Upper lobe of right lung (tissue), 1 donor: ENCODE measurements at regions not wholly inside any gene's neighbourhood (a gene's known extent, or its start where the extent isn't known, plus 50 kb on each side); places are given as distances from the start of the nearest gene placed in this dataset.
"Not testable (repeated sequence)": the region's sequence is repeated elsewhere in the genome, so short reads cannot be mapped to it uniquely, and the experiment has no call there.

Experiments
- ATAC-seq: fragments of 200-7000 bp; cut with Tn5 transposase; one replicate; pipeline ENCODE4 v1.9.1; 2020; ENCODE audit warnings: mild to moderate bottlenecking, moderate library complexity
- DNase-seq: peaks from one replicate; pipeline ENCODE4 v3.0.0-alpha.2; 2020
- H3K27ac ChIP-seq: fragments of 200-600 bp; one replicate; pipeline ENCODE4 v1.8.0; 2022
- H3K27me3 ChIP-seq: fragments of 200-600 bp; one replicate; pipeline ENCODE4 v1.8.0; 2022; ENCODE audit warnings: mild to moderate bottlenecking
- H3K36me3 ChIP-seq: fragments of 200-600 bp; one replicate; pipeline ENCODE4 v1.8.0; 2022
- H3K4me1 ChIP-seq: fragments of 200-600 bp; one replicate; pipeline ENCODE4 v1.8.0; 2022
- H3K4me3 ChIP-seq: fragments of 200-600 bp; one replicate; pipeline ENCODE4 v1.8.0; 2022; ENCODE audit warnings: mild to moderate bottlenecking
- H3K9me3 ChIP-seq: fragments of 200-600 bp; one replicate; pipeline ENCODE4 v1.8.0; 2022
- CTCF ChIP-seq: fragments of 200-600 bp; IDR thresholded peaks from one replicate; pipeline ENCODE4 v1.8.0; 2022; ENCODE audit warnings: antibody characterized with exemption
- intact Hi-C: fragments of 100-400 bp; cut with DNase I; formaldehyde crosslinking; loops from one replicate; pipeline ENCODE4 v1.11.0; 2022
- donor health status: DM: no; HTN: yes; CAD: no; lungs with severe emphysema.

GRCh38 chr4:187665086-187665485 is 330.5 kb upstream of the ZFP42 start:
- H3K4me1 ChIP-seq: peaks cover 3% of the 10 kb centered on the region
- H3K4me3 ChIP-seq: no peak overlapping the region
- no peaks in the 10 kb centered on the region for H3K27me3 ChIP-seq
- H3K36me3 ChIP-seq: no peaks in the 10 kb centered on the region
- H3K27ac ChIP-seq: no peak overlapping the region
- DNase-seq: no peak
- no peak for ATAC-seq
- intact Hi-C loops: no loop called here
- no peak for TF ChIP-seq CTCF
- no peaks in the 10 kb centered on the region for H3K9me3 ChIP-seq

- intact Hi-C loops: no loop called here
- TF ChIP-seq CTCF: no peak
- Histone ChIP-seq H3K27ac (no peak overlapping the region), H3K27me3 (no peaks in the 10 kb centered on the region), H3K4me3 (no peak overlapping the region), H3K36me3 (no peaks in the 10 kb centered on the region), H3K9me3 (no peaks in the 10 kb centered on the region), H3K4me1 (peaks cover 3% of the 10 kb centered on the region)
- no peak for ATAC-seq
- no peak for DNase-seq
Measured at GRCh38 chr4:187666034-187666433, 329.5 kb upstream of the ZFP42 start.

- no peaks in the 10 kb centered on the region for H3K27me3 ChIP-seq
- no peak overlapping the region for H3K27ac ChIP-seq
- intact Hi-C loops: no loop called here
- peaks cover 3% of the 10 kb centered on the region for H3K4me1 ChIP-seq
- no peak overlapping the region for H3K4me3 ChIP-seq
- no peak for TF ChIP-seq CTCF
- DNase-seq (no peak), ATAC-seq (peak; percentile 30)
- H3K9me3 ChIP-seq: no peaks in the 10 kb centered on the region
- H3K36me3 ChIP-seq: no peaks in the 10 kb centered on the region
Measured at GRCh38 chr4:187666697-187667494, 328.7 kb upstream of the ZFP42 start.

GRCh38 chr4:187668526-187669082 is 327.0 kb upstream of the ZFP42 start:
- no peak overlapping the region for H3K4me3 ChIP-seq
- DNase-seq (no peak), ATAC-seq (no peak)
- H3K9me3 ChIP-seq: no peaks in the 10 kb centered on the region
- H3K36me3 ChIP-seq: no peaks in the 10 kb centered on the region
- intact Hi-C loops: no loop called here
- H3K27me3 ChIP-seq: no peaks in the 10 kb centered on the region
- no peak overlapping the region for H3K27ac ChIP-seq
- TF ChIP-seq CTCF: no peak
- peaks cover 3% of the 10 kb centered on the region for H3K4me1 ChIP-seq

GRCh38 chr4:187671521-187671920 is 324.1 kb upstream of the ZFP42 start:
- H3K36me3 ChIP-seq, ATAC-seq, H3K4me1 ChIP-seq, intact Hi-C loops, H3K4me3 ChIP-seq, H3K9me3 ChIP-seq, H3K27ac ChIP-seq, H3K27me3 ChIP-seq, DNase-seq: not testable (repeated sequence)

- intact Hi-C loops, H3K9me3 ChIP-seq, H3K36me3 ChIP-seq, H3K4me1 ChIP-seq, DNase-seq, H3K4me3 ChIP-seq, H3K27me3 ChIP-seq, H3K27ac ChIP-seq, ATAC-seq: not testable (repeated sequence)
Measured at GRCh38 chr4:187671958-187672357, 323.6 kb upstream of the ZFP42 start.

GRCh38 chr4:187672526-187672925 is 323.0 kb upstream of the ZFP42 start:
- intact Hi-C loops, H3K27me3 ChIP-seq, H3K27ac ChIP-seq, DNase-seq, H3K36me3 ChIP-seq, H3K4me3 ChIP-seq, ATAC-seq, H3K4me1 ChIP-seq, H3K9me3 ChIP-seq: not testable (repeated sequence)
